ENCODE measurements at regions not wholly inside any gene's neighbourhood (a gene's known extent, or its start where the extent isn't known, plus 50 kb on each side); places are given as distances from the start of the nearest gene placed in this dataset.
"Not testable (repeated sequence)": the region's sequence is repeated elsewhere in the genome, so short reads cannot be mapped to it uniquely, and the experiment has no call there.

GRCh38 chr3:177629276-177629675 is 432.0 kb upstream of the TBL1XR1 start:
- H3K27me3 ChIP-seq, result no peaks in the 10 kb centered on the region
- no peak overlapping the region for H3K4me3 ChIP-seq
- intact Hi-C loops (cut with DNase I; ENCODE audit: low total_unique reads), result no loop called here

GRCh38 chr3:177633671-177634207 is 436.5 kb upstream of the TBL1XR1 start:
- no peaks in the 10 kb centered on the region for H3K36me3 ChIP-seq
- TF ChIP-seq, protein P1, sequence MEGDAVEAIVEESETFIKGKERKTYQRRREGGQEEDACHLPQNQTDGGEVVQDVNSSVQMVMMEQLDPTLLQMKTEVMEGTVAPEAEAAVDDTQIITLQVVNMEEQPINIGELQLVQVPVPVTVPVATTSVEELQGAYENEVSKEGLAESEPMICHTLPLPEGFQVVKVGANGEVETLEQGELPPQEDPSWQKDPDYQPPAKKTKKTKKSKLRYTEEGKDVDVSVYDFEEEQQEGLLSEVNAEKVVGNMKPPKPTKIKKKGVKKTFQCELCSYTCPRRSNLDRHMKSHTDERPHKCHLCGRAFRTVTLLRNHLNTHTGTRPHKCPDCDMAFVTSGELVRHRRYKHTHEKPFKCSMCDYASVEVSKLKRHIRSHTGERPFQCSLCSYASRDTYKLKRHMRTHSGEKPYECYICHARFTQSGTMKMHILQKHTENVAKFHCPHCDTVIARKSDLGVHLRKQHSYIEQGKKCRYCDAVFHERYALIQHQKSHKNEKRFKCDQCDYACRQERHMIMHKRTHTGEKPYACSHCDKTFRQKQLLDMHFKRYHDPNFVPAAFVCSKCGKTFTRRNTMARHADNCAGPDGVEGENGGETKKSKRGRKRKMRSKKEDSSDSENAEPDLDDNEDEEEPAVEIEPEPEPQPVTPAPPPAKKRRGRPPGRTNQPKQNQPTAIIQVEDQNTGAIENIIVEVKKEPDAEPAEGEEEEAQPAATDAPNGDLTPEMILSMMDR (IDR thresholded peaks at IDR 0.05), result no peak
- H3K4me3 ChIP-seq, result no peak overlapping the region
- no peaks in the 10 kb centered on the region for H3K9me3 ChIP-seq
- no peaks in the 10 kb centered on the region for H3K27me3 ChIP-seq
- peaks cover 0 to 13% (median 6%) of the 10 kb centered on the region in 4 donors for H3K4me1 ChIP-seq
- H3K27ac ChIP-seq, result no peak overlapping the region
- DNase-seq, result no peak
- intact Hi-C loops (cut with DNase I; ENCODE audit: low total_unique reads), result no loop called here

More at GRCh38 chr3:177629276-177629675, 432.0 kb upstream of the TBL1XR1 start:
- DNase-seq, result no peak
- Histone ChIP-seq H3K27ac (no peak overlapping the region), H3K9me3 (no peaks in the 10 kb centered on the region), H3K36me3 (no peaks in the 10 kb centered on the region), H3K4me1 (peaks cover 0 to 12% (median 6%) of the 10 kb centered on the region in 4 donors)
- TF ChIP-seq, protein P1 (IDR thresholded peaks at IDR 0.05), result no peak

DNA sequence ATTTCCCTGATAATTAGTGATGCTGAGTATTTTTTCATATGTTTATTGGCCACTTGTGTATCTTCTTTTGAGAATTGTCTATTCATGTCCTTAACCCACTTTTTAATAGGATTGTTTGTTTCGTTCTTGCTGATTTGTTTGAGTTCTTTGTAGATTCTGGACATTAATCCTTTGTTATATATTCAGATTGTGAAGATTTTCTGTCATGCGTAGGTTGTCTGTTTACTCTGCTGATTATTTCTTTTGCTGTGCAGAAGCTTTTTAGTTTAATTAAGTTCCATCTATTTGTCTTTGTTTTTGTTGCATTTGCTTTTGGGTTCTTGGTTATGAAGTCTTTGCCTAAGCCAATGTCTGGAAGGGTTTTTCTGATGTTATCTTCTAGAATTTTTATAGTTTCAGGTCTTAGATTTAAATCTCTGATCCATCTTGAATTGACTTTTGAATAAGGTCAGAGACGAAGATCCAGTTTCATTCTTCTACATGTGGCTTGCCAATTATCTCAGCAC is 438.4 kb upstream of the TBL1XR1 start:
- H3K4me3 ChIP-seq; H3K36me3 ChIP-seq; DNase-seq; H3K27ac ChIP-seq; H3K27me3 ChIP-seq; H3K9me3 ChIP-seq; intact Hi-C loops (cut with DNase I; ENCODE audit: low total_unique reads): not testable (repeated sequence)
- H3K4me1 ChIP-seq, result peaks cover 0 to 13% (median 6%) of the 10 kb centered on the region in 4 donors

- TF ChIP-seq, protein P1 (IDR thresholded peaks at IDR 0.05), result no peak
- Histone ChIP-seq H3K4me3 (no peak overlapping the region), H3K27ac (no peak overlapping the region), H3K9me3 (no peaks in the 10 kb centered on the region), H3K4me1 (peaks cover 0 to 5% (median 3%) of the 10 kb centered on the region in 4 donors), H3K36me3 (no peaks in the 10 kb centered on the region), H3K27me3 (no peaks in the 10 kb centered on the region)
- no peak for DNase-seq
- intact Hi-C loops (cut with DNase I; ENCODE audit: low total_unique reads), result no loop called here
These were observed 443.2 kb upstream of the TBL1XR1 start for GRCh38 chr3:177640319-177640965.

DNA sequence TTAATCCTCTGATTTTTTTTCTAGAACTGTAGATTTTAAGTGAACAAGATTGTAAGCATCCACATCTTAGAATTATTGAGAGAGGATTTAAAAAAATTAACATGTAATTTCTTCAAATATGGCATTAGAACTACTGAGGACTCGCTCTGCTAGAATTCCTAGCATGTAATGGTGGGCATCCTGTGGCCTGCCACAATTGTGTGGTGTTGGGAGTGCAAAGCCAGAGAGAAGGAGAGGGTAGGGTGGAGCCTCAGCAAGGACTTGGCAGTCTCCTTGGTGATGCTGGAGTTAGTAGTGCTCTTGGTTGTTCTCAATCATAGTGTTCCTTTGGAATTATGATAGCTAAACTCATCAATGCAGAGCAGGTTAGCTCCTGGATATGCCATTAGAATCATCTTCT is 443.9 kb upstream of the TBL1XR1 start:
- H3K4me3 ChIP-seq, result no peak overlapping the region

More for the DNA sequence above, 443.9 kb upstream of the TBL1XR1 start:
- intact Hi-C loops (cut with DNase I; ENCODE audit: low total_unique reads), result no loop called here
- peaks cover 0 to 5% (median 3%) of the 10 kb centered on the region in 4 donors for H3K4me1 ChIP-seq
- no peak for DNase-seq
- no peak overlapping the region for H3K27ac ChIP-seq
- H3K9me3 ChIP-seq, result no peaks in the 10 kb centered on the region
- H3K36me3 ChIP-seq, result no peaks in the 10 kb centered on the region
- TF ChIP-seq, protein P1 (IDR thresholded peaks at IDR 0.05), result no peak
- H3K27me3 ChIP-seq, result no peaks in the 10 kb centered on the region
